ENCODE measurements at regions not wholly inside any gene's neighbourhood (a gene's known extent, or its start where the extent isn't known, plus 50 kb on each side); places are given as distances from the start of the nearest gene placed in this dataset.

DNA sequence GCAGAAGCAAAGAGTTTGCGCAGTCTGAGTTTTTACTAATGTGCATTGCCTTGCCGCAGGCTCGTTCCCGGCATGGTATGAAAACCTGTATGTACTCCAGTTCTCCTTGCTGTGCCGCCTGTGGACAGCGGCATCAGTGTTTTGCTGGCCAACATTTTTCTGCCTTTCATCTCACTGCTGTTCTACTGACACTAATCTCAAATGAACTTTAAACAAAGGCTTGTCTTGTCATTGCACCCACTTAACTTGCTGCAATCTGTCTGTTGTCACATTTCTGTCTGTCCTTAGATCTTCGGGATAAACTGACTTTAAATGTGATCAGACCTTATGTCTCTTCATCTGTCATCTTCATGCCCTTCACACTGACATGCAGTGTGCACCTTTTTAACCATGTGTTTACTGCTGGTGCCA lies 71.7 kb upstream of the ZNRF2 start:
- no peak for DNase-seq

- DNase-seq, result no peak
Measured at GRCh38 chr7:30213637-30214036, 70.8 kb upstream of the ZNRF2 start.

- no peak for DNase-seq
Measured at GRCh38 chr7:30214651-30215137, 69.7 kb upstream of the ZNRF2 start.

DNA sequence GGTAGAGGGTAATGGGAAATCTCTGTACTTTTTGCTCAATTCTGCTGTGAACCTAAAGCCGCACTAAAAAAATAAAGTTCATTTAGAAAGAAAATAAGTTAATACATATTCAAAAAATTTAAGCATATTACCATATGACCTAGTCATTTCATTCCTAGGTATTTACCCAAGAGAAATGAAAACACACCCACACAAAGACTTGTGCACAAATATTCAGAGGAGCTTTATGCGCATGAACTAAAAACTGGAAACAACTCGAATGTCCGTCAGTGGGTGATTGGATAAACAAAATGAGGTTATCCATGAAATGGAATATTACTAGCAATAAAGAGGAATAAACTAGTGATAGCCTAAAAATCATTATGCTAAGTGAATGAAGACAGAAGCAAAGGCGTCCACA lies 62.6 kb upstream of the ZNRF2 start:
- DNase-seq, result no peak

DNA sequence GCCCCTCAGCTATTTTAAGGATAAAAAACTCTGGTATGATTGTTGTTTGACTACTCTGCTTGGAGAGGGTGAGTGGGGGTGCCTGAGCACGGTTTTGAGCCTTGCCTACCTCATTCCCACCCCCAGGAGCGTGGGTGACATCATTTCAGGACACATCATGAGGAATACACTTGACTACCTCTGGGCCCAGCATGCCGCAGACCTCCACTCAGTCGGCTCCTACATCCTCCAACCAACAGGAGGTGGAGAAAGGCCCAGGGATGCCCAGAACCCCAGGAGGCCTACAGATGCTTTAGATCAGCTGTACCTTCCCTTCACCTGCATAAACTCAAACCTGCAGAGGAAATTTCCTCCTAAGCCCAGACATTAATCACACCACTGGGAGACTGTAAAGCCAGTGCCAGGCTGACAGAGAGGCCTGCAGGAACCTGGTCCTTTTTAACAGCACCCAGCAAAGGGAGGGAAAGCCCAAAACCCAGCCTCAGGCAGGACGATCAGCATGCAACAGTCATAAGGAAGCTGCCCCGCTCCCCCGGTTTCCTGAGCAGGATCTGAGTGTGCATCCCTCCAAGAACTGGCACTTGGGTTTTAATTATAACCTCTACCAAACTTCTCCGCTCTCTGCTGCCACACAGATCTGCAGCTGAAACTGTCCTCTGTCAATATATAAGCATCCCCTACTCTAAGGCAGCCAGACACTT lies 61.7 kb upstream of the ZNRF2 start:
- DNase-seq, result no peak

- DNase-seq, result no peak
Measured at GRCh38 chr7:30223896-30224295, 60.5 kb upstream of the ZNRF2 start.

DNA sequence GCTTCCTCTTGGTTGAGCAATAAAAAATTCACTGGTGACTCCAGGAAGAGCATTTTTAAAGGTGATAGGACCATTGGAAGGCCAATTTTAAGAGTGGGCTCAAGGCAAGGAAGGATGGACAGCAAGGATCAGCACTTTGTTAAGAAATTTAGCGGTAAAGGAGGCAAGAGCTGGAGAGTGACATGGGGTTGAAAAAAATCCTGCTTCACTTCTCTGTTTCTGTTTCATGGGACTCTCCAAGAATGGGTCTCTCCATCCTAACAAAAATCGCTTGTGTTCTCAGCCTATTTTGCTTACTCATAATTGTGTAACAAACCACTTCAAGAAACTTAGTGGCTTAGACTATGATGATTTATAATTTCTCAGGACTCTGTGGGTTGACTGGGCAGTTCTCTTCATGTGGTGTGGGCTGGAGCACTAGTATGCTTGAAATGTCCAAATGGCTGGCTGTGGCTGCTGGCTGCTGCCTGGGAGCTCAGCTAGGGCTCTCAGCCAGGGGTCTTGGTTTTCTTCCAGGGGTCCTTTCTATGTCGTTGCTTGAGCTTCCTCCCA lies 59.8 kb upstream of the ZNRF2 start:
- no peak for DNase-seq

DNA sequence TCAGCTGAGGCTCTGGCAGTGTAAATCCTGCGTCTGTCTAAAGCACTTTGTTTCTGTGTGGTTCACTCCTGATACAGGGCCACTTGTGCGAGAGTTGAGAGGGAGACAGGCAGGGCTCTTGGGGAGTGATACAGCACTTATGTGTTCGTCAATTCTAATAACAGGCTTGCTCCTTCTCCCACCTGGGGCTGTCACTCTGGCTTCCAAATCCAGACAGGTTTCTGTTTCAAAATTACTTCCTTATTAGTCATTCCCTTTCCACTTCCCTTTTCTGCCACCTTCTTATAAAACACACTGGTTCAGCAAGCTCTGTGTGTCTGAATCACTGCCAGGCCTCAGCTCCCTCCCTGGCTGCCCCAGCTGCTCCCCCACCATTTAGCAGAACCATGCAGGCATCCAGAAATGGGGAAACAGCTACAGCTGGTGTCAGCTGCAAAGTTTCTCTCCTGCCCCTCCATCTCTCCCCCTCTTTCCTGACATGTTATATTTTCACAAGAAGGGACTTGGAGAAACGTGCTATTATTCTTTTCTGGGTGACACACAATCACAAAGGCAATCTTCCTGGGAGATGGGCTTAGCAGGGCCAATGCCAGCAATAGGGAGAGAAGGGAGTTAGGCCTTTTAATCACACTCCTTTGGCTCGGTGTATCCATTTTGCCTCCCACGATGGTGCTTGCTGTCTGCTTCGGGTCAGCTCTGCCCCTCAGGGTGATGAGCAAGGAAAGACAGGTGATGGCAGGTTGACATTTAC lies 58.4 kb upstream of the ZNRF2 start:
- DNase-seq, result peak in 1 of 2 experiments; percentile 2

DNA sequence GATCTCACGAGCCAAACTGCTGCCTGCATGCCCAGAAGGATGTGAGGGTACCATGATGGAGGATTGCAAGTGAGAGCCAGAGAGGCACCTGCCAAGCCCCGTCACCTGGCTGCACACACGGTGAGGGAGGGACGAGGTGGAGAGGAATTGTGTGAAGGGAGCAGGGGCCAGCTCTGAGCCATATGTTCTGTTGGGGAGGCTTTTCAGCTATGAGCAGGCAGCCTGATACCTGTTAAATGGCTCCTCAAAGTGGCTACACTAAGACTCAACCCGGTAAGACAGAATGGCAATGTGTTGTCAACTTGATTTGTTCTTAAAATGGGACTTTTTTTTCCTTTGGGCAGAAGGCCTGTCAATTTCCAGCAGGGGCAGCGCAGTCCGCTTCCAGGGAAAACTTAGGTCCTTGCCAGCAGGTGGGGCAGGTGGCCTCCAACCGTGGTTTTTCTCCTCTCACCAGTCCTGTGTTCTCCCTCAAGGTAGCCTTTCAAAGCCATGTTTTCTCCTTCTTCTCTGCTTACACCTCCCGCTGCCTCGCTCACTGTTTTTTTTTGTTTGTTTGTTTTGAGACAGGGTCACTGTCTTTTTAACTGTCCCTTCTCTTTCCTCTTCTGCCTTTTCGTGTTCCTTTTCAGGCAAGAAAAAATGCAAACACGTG lies 57.7 kb upstream of the ZNRF2 start:
- peak in 1 of 2 experiments; percentile 42 for DNase-seq

GRCh38 chr7:30231271-30231670 lies 53.1 kb upstream of the ZNRF2 start:
- DNase-seq, result no peak

DNA sequence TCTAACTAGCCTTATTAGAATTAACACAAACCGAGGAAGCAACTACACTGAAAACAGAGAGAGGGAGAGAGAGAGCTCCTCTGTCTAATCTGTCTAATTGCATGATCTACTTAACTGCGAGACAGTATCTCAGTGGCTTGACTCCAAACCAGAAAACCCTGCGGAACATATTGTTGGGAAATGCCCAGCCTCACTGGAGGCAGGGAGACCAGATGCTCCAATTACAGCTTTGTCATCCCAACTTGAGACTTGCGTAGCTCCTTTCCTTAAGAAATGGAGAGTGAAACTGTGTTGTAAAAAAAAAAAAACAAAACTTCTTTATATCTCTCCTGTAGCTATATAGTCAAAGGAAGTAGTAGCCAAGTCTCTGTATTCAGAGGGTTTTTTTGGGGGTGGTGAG lies 52.0 kb upstream of the ZNRF2 start:
- DNase-seq, result no peak
